A673 (cell line): ENCODE measurements at regions not wholly inside any gene's neighbourhood (a gene's known extent, or its start where the extent isn't known, plus 50 kb on each side); places are given as distances from the start of the nearest gene placed in this dataset.

Experiments
- BruUV-seq: library from RNA; stranded (reverse); fragments of 400-500 nt; replicated peaks from 2 replicates; lab custom pipeline; 2021; lab: Mats Ljungman, UMichigan
- CTCF ChIA-PET: fragments of 300-600 bp; sonication (Branson Sonifier 250); formaldehyde crosslinking; loops from one replicate; lab custom pipeline; 2022; ENCODE audit warnings: antibody characterized with exemption; lab: Charles Lee
- POLR2A ChIA-PET: fragments of 300-600 bp; sonication (Branson Sonifier 250); formaldehyde crosslinking; loops from one replicate; lab custom pipeline; 2022; ENCODE audit warnings: antibody characterized with exemption; ENCODE audit not compliant: low non-redundant PET; lab: Charles Lee
- DNase-seq: peaks from one replicate; pipeline ENCODE4 v3.0.0-alpha.2; 2015; ENCODE audit warnings: low spot score
- H3K27ac ChIP-seq: fragments of 200-600 bp; sonication (generic); 2 replicates; pipeline ENCODE4 v1.5.1; 2016; ENCODE audit warnings: mixed run types, low read depth, mild to moderate bottlenecking, mixed read lengths, antibody characterized with exemption, low read length; ENCODE audit not compliant: poor library complexity, severe bottlenecking
- H3K27me3 ChIP-seq: fragments of 200-600 bp; sonication (generic); replicated peaks from 2 replicates; pipeline ENCODE4 v1.6.1; 2017; ENCODE audit warnings: mixed run types, low read depth, mild to moderate bottlenecking, mixed read lengths, antibody characterized with exemption, low read length; ENCODE audit not compliant: insufficient read depth, poor library complexity
- H3K36me3 ChIP-seq: fragments of 200-600 bp; sonication (generic); 2 replicates; pipeline ENCODE4 v1.6.1; 2016; ENCODE audit warnings: mixed run types, mild to moderate bottlenecking, mixed read lengths, antibody characterized with exemption, low read length; ENCODE audit not compliant: insufficient read depth, poor library complexity, severe bottlenecking
- H3K4me1 ChIP-seq: fragments of 200-600 bp; sonication (generic); 2 replicates; pipeline ENCODE4 v1.6.1; 2017; ENCODE audit warnings: mixed run types, mild to moderate bottlenecking, mixed read lengths, antibody characterized with exemption, low read length; ENCODE audit not compliant: insufficient read depth, poor library complexity, severe bottlenecking
- H3K4me3 ChIP-seq: fragments of 200-600 bp; sonication (generic); 2 replicates; pipeline ENCODE4 v1.5.1; 2016; ENCODE audit warnings: low read depth, mixed run types, mild to moderate bottlenecking, mixed read lengths, low read length; ENCODE audit not compliant: poor library complexity, severe bottlenecking
- H3K9me3 ChIP-seq: fragments of 200-600 bp; sonication (generic); 2 replicates; pipeline ENCODE4 v1.6.1; 2016; ENCODE audit warnings: mixed run types, low read depth, mild to moderate bottlenecking, mixed read lengths, antibody characterized with exemption, low read length; ENCODE audit not compliant: poor library complexity, severe bottlenecking
- CTCF ChIP-seq: fragments of 300-800, 200-600 bp; sonication (generic); conservative IDR thresholded peaks from 2 replicates; pipeline ENCODE4 v1.5.1; 2017; ENCODE audit warnings: low read depth, mild to moderate bottlenecking, antibody characterized with exemption, low read length, moderate library complexity, mixed read lengths
- EZH2 ChIP-seq: fragments of 200-600 bp; sonication (generic); IDR thresholded peaks from 2 replicates; pipeline ENCODE4 v1.6.1; 2017; ENCODE audit warnings: borderline replicate concordance, low read depth, mild to moderate bottlenecking, mixed read lengths, antibody characterized with exemption, low read length; ENCODE audit not compliant: poor library complexity, severe bottlenecking
- intact Hi-C: fragments of 100-400 bp; cut with micrococcal nuclease; formaldehyde crosslinking; loops from one replicate; pipeline ENCODE4 v1.10.0; 2022; ENCODE audit not compliant: unreplicated experiment

- POLR2A ChIA-PET = no interaction called here
- TF ChIP-seq CTCF (no peak), EZH2 (no peak)
- intact Hi-C loops = no loop called here
These were observed 171.5 kb upstream of the IL12A start for GRCh38 chr3:159817126-159817525.

GRCh38 chr3:159817571-159817970, 171.1 kb upstream of the IL12A start:
- BruUV-seq = no TSS peak
- intact Hi-C loops = no loop called here
- Histone ChIP-seq H3K27ac (no peak overlapping the region), H3K4me1 (no peaks in the 10 kb centered on the region), H3K4me3 (no peak overlapping the region), H3K36me3 (no peaks in the 10 kb centered on the region), H3K9me3 (no peaks in the 10 kb centered on the region), H3K27me3 (no peaks in the 10 kb centered on the region)
- CTCF ChIA-PET = no interaction called here
- DNase-seq = no peak
- TF ChIP-seq EZH2 (no peak), CTCF (no peak)
- POLR2A ChIA-PET = no interaction called here

More at GRCh38 chr3:159817126-159817525, 171.5 kb upstream of the IL12A start:
- no peak overlapping the region for H3K4me3 ChIP-seq
- H3K27ac ChIP-seq = no peak overlapping the region
- H3K4me1 ChIP-seq = no peaks in the 10 kb centered on the region
- H3K36me3 ChIP-seq = no peaks in the 10 kb centered on the region
- no peak for DNase-seq
- BruUV-seq = no TSS peak
- CTCF ChIA-PET = no interaction called here
- H3K27me3 ChIP-seq = no peaks in the 10 kb centered on the region
- H3K9me3 ChIP-seq = no peaks in the 10 kb centered on the region

- CTCF ChIA-PET = no interaction called here
These were observed 170.2 kb upstream of the IL12A start for GRCh38 chr3:159818399-159818798.

GRCh38 chr3:159818997-159819500, 169.6 kb upstream of the IL12A start:
- no peak overlapping the region for H3K27ac ChIP-seq
- H3K27me3 ChIP-seq = no peaks in the 10 kb centered on the region
- no peaks in the 10 kb centered on the region for H3K4me1 ChIP-seq
- no peak for TF ChIP-seq CTCF
- TF ChIP-seq EZH2 = no peak
- no peak overlapping the region for H3K4me3 ChIP-seq
- BruUV-seq = no TSS peak
- POLR2A ChIA-PET = no interaction called here
- intact Hi-C loops = no loop called here
- CTCF ChIA-PET = no interaction called here
- H3K9me3 ChIP-seq = no peaks in the 10 kb centered on the region
- no peaks in the 10 kb centered on the region for H3K36me3 ChIP-seq
- no peak for DNase-seq

More at GRCh38 chr3:159818399-159818798, 170.2 kb upstream of the IL12A start:
- H3K27me3 ChIP-seq = no peaks in the 10 kb centered on the region
- H3K36me3 ChIP-seq = no peaks in the 10 kb centered on the region
- no peak overlapping the region for H3K27ac ChIP-seq
- intact Hi-C loops = no loop called here
- no peak for TF ChIP-seq EZH2
- H3K4me1 ChIP-seq = no peaks in the 10 kb centered on the region
- BruUV-seq = no TSS peak
- no peaks in the 10 kb centered on the region for H3K9me3 ChIP-seq
- POLR2A ChIA-PET = no interaction called here
- H3K4me3 ChIP-seq = no peak overlapping the region
- DNase-seq = no peak
